GM23248 (cell line): ENCODE measurements at regions not wholly inside any gene's neighbourhood (a gene's known extent, or its start where the extent isn't known, plus 50 kb on each side); places are given as distances from the start of the nearest gene placed in this dataset.

Experiments used
- DNase-seq: peaks from one replicate; pipeline ENCODE4 v3.0.0-alpha.2; 2015
- H2AFZ ChIP-seq: fragments of 200-600 bp; sonication (generic); 2 replicates; pipeline ENCODE4 v1.6.1; 2016; ENCODE audit warnings: antibody characterized with exemption
- H3F3A ChIP-seq: fragments of 200-600 bp; sonication (generic); 2 replicates; pipeline ENCODE4 v1.6.1; 2016; ENCODE audit warnings: mild to moderate bottlenecking, antibody characterized with exemption, mixed run types; ENCODE audit not compliant: insufficient read depth
- H3K27ac ChIP-seq: fragments of 200-600 bp; sonication (generic); 2 replicates; pipeline ENCODE4 v1.5.1; 2016; ENCODE audit warnings: mild to moderate bottlenecking
- H3K27me3 ChIP-seq: fragments of 200-600 bp; sonication (generic); replicated peaks from 2 replicates; pipeline ENCODE4 v1.6.1; 2016; ENCODE audit warnings: mild to moderate bottlenecking; ENCODE audit not compliant: insufficient read depth
- H3K36me3 ChIP-seq: fragments of 200-600 bp; sonication (generic); 2 replicates; pipeline ENCODE4 v1.6.1; 2016; ENCODE audit warnings: low read depth, mild to moderate bottlenecking
- H3K4me1 ChIP-seq: fragments of 200-600 bp; sonication (generic); 2 replicates; pipeline ENCODE4 v1.6.1; 2016; ENCODE audit warnings: mild to moderate bottlenecking; ENCODE audit not compliant: insufficient read depth
- H3K4me2 ChIP-seq: fragments of 200-600 bp; sonication (generic); one replicate; pipeline ENCODE4 v1.6.1; 2016; ENCODE audit warnings: mild to moderate bottlenecking; ENCODE audit not compliant: unreplicated experiment
- H3K4me3 ChIP-seq: fragments of 200-600 bp; sonication (generic); 2 replicates; pipeline ENCODE4 v1.5.1; 2016; ENCODE audit warnings: mild to moderate bottlenecking
- H3K79me2 ChIP-seq: fragments of 200-600 bp; sonication (generic); 2 replicates; pipeline ENCODE4 v1.6.1; 2016; ENCODE audit warnings: mild to moderate bottlenecking; ENCODE audit not compliant: insufficient read depth
- H3K9ac ChIP-seq: fragments of 200-600 bp; sonication (generic); 2 replicates; pipeline ENCODE4 v1.6.1; 2016; ENCODE audit warnings: mild to moderate bottlenecking
- H3K9me2 ChIP-seq: fragments of 200-600 bp; sonication (generic); 2 replicates; pipeline ENCODE4 v1.6.1; 2016; ENCODE audit warnings: mixed run types, mild to moderate bottlenecking, moderate library complexity; ENCODE audit not compliant: insufficient read depth
- H3K9me3 ChIP-seq: fragments of 200-600 bp; sonication (generic); one replicate; pipeline ENCODE4 v1.6.1; 2017; ENCODE audit warnings: low read depth
- H4K20me1 ChIP-seq: fragments of 200-600 bp; sonication (generic); 2 replicates; pipeline ENCODE4 v1.6.0; 2016; ENCODE audit not compliant: insufficient read depth
- EZH2 ChIP-seq: fragments of 200-600 bp; sonication (generic); IDR thresholded peaks from 2 replicates; pipeline ENCODE4 v1.6.1; 2018; ENCODE audit warnings: antibody characterized with exemption, mild to moderate bottlenecking; ENCODE audit not compliant: insufficient read depth, poor library complexity, severe bottlenecking
- EZH2phosphoT487 ChIP-seq: fragments of 200-600 bp; sonication (generic); IDR thresholded peaks from 2 replicates; pipeline ENCODE4 v1.6.1; 2018; ENCODE audit warnings: antibody characterized with exemption, moderate library complexity, mild to moderate bottlenecking, low read depth; ENCODE audit not compliant: insufficient read depth
- WGBS, 2 experiments: methylation state at CpG; one replicate each; pipeline ENCODE4 v1.1.6; 2015 to 2017; ENCODE audit warnings: low lambda C conversion rate in 2 of 2, low coverage in 1 of 2; ENCODE audit errors: missing lambda C conversion rate in 2 of 2; 5-methylcytosine and 5-hydroxymethylcytosine counted together
- in situ Hi-C: fragments of 300-500 bp; cut with MboI; formaldehyde crosslinking; loops from 2 replicates; pipeline ENCODE4 v1.15.0; 2020

GRCh38 chr16:54993106-54993895 is 62.6 kb downstream of the IRX5 start:
- H4K20me1 ChIP-seq, result no peaks in the 10 kb centered on the region
- no peak overlapping the region for H3K9ac ChIP-seq
- no peaks in the 10 kb centered on the region for H3F3A ChIP-seq
- 71 to 76% methylated on average over 2 of the region's 2 CpGs for whole genome bisulfite sequencing, 2 experiments
- in situ Hi-C loops, result no loop called here
- no peaks in the 10 kb centered on the region for H3K9me2 ChIP-seq
- H3K27ac ChIP-seq, result no peak overlapping the region
- no peaks in the 10 kb centered on the region for H3K36me3 ChIP-seq
- DNase-seq, result no peak
- no peak for TF ChIP-seq EZH2
- no peak for TF ChIP-seq EZH2phosphoT487
- no peak overlapping the region for H2AFZ ChIP-seq
- H3K4me3 ChIP-seq, result no peak overlapping the region
- H3K4me1 ChIP-seq, result no peaks in the 10 kb centered on the region
- H3K9me3 ChIP-seq, result no peaks in the 10 kb centered on the region
- H3K4me2 ChIP-seq, result no peak overlapping the region
- no peaks in the 10 kb centered on the region for H3K79me2 ChIP-seq
- peaks cover 18% of the 10 kb centered on the region for H3K27me3 ChIP-seq

GRCh38 chr16:54996186-54996585 is 65.5 kb downstream of the IRX5 start:
- Histone ChIP-seq H3K9me3 (no peaks in the 10 kb centered on the region), H3K4me3 (no peak overlapping the region)
- WGBS, 2 experiments, result 83 to 88% methylated on average over 7 of the region's 7 CpGs

GRCh38 chr16:54998834-54999233 is 68.2 kb downstream of the IRX5 start:
- TF ChIP-seq EZH2phosphoT487 (no peak), EZH2 (no peak)
- Histone ChIP-seq H3K4me3 (no peak overlapping the region), H2AFZ (no peak overlapping the region), H3K79me2 (no peaks in the 10 kb centered on the region), H3K9me3 (no peaks in the 10 kb centered on the region), H3F3A (peaks cover 16% of the 10 kb centered on the region), H3K4me2 (no peak overlapping the region), H3K27me3 (peaks cover 18% of the 10 kb centered on the region; the same call in 1 of the 2 replicates), H4K20me1 (no peaks in the 10 kb centered on the region), H3K4me1 (peaks cover 14% of the 10 kb centered on the region), H3K36me3 (no peaks in the 10 kb centered on the region), H3K9ac (no peak overlapping the region), H3K27ac (no peak overlapping the region), H3K9me2 (no peaks in the 10 kb centered on the region)
- 35 to 58% methylated on average over 1 of the region's 1 CpG for WGBS, 2 experiments
- no peak for DNase-seq
- in situ Hi-C loops, result no loop called here

More at GRCh38 chr16:54996186-54996585, 65.5 kb downstream of the IRX5 start:
- Histone ChIP-seq H3K9me2 (no peaks in the 10 kb centered on the region), H4K20me1 (no peaks in the 10 kb centered on the region), H3F3A (peaks cover under 1% of the 10 kb centered on the region; the same call in 1 of the 2 replicates), H3K4me2 (no peak overlapping the region), H3K27ac (no peak overlapping the region), H3K4me1 (no peaks in the 10 kb centered on the region; the same call in 1 of the 2 replicates), H3K36me3 (no peaks in the 10 kb centered on the region), H3K9ac (no peak overlapping the region), H3K79me2 (no peaks in the 10 kb centered on the region), H2AFZ (no peak overlapping the region), H3K27me3 (peaks cover 18% of the 10 kb centered on the region; the same call in 1 of the 2 replicates)
- in situ Hi-C loops, result no loop called here
- TF ChIP-seq EZH2 (no peak), EZH2phosphoT487 (no peak)
- no peak for DNase-seq

- peaks cover 16% of the 10 kb centered on the region for H3F3A ChIP-seq
- 95 to 98% methylated on average over 11 of the region's 11 CpGs for WGBS, 2 experiments
- H3K79me2 ChIP-seq, result no peaks in the 10 kb centered on the region
- no peak overlapping the region for H3K27ac ChIP-seq
- peaks cover 18% of the 10 kb centered on the region; the same call in 1 of the 2 replicates for H3K27me3 ChIP-seq
- in situ Hi-C loops, result no loop called here
- H3K9me3 ChIP-seq, result no peaks in the 10 kb centered on the region
- H4K20me1 ChIP-seq, result no peaks in the 10 kb centered on the region
- H3K4me2 ChIP-seq, result no peak overlapping the region
- no peak overlapping the region for H3K4me3 ChIP-seq
- no peak overlapping the region for H2AFZ ChIP-seq
- no peak overlapping the region for H3K9ac ChIP-seq
- TF ChIP-seq EZH2, result no peak
- no peak for TF ChIP-seq EZH2phosphoT487
- DNase-seq, result no peak
- no peaks in the 10 kb centered on the region for H3K36me3 ChIP-seq
- no peaks in the 10 kb centered on the region for H3K9me2 ChIP-seq
- H3K4me1 ChIP-seq, result peaks cover 14% of the 10 kb centered on the region
Observed at GRCh38 chr16:54999481-54999880, 68.8 kb downstream of the IRX5 start.
